Activated naive CD4-positive, alpha-beta T cell treated with anti-CD3 and anti-CD28 coated beads, Interleukin-2, amount 10 ng/mL, durations not matched to agents 7 days and 5 days (primary cell): ENCODE measurements at regions not wholly inside any gene's neighbourhood (a gene's known extent, or its start where the extent isn't known, plus 50 kb on each side); places are given as distances from the start of the nearest gene placed in this dataset.

Source experiments
- CTCF ChIA-PET: fragments of 350-600 bp; sonication (Branson Sonifier 250); formaldehyde crosslinking; loops from one replicate; lab custom pipeline; 2021; ENCODE audit warnings: antibody characterized with exemption; lab: Charles Lee
- DNase-seq: peaks from one replicate; pipeline ENCODE4 v3.0.0-alpha.2; 2020
- H3K27ac Mint-ChIP-seq: one replicate; pipeline ENCODE4 v1.8.0; 2021; ENCODE audit warnings: mild to moderate bottlenecking, moderate library complexity, mixed read lengths
- H3K27me3 Mint-ChIP-seq: one replicate; pipeline ENCODE4 v1.8.0; 2021; ENCODE audit warnings: mild to moderate bottlenecking, mixed read lengths
- H3K36me3 Mint-ChIP-seq: one replicate; pipeline ENCODE4 v1.8.0; 2021; ENCODE audit warnings: mixed read lengths
- H3K4me1 Mint-ChIP-seq: one replicate; pipeline ENCODE4 v1.8.0; 2021; ENCODE audit warnings: mixed read lengths
- H3K4me3 Mint-ChIP-seq: one replicate; pipeline ENCODE4 v1.8.0; 2021; ENCODE audit warnings: mild to moderate bottlenecking, moderate library complexity, mixed read lengths
- H3K9me3 Mint-ChIP-seq: one replicate; pipeline ENCODE4 v1.8.0; 2021; ENCODE audit warnings: mixed read lengths

DNA sequence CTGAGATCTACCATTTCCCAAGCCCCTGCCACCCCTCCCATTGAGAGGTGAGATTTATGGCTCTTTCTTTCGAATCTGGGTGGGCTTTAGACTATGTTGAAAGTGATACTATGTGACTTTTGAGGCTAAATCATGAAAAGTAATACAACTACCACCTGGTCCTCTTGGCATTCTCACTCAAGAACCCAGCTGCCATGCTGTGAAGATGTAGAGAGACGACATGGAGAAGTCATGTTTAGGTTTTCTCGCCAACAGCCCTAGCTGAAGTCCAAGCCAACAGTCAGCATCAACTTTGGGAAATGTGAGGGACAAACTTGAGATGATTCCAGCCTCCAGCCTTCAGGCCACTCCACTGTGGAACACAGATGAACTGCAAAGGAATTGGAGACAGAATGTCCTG, 108.7 kb downstream of the SCP2D1 start:
- Mint-ChIP-seq H3K4me3 (no peak overlapping the region), H3K9me3 (no peaks in the 10 kb centered on the region), H3K27ac (no peak overlapping the region), H3K36me3 (no peaks in the 10 kb centered on the region), H3K27me3 (no peaks in the 10 kb centered on the region), H3K4me1 (no peaks in the 10 kb centered on the region)
- CTCF ChIA-PET: no interaction called here
- DNase-seq: no peak

GRCh38 chr20:18922898-18923297, 109.3 kb downstream of the SCP2D1 start:
- H3K4me1 Mint-ChIP-seq: no peaks in the 10 kb centered on the region
- no peak overlapping the region for H3K4me3 Mint-ChIP-seq
- no peak for DNase-seq
- no peaks in the 10 kb centered on the region for H3K9me3 Mint-ChIP-seq
- no peak overlapping the region for H3K27ac Mint-ChIP-seq
- CTCF ChIA-PET: no interaction called here
- H3K36me3 Mint-ChIP-seq: no peaks in the 10 kb centered on the region
- H3K27me3 Mint-ChIP-seq: no peaks in the 10 kb centered on the region

- no peaks in the 10 kb centered on the region for H3K4me1 Mint-ChIP-seq
- no peak overlapping the region for H3K27ac Mint-ChIP-seq
- H3K27me3 Mint-ChIP-seq: no peaks in the 10 kb centered on the region
Measured at GRCh38 chr20:18926965-18927364, 113.4 kb downstream of the SCP2D1 start.

GRCh38 chr20:18928626-18929025, 115.0 kb downstream of the SCP2D1 start:
- Mint-ChIP-seq H3K4me1 (no peaks in the 10 kb centered on the region), H3K9me3 (no peaks in the 10 kb centered on the region), H3K27ac (no peak overlapping the region), H3K36me3 (no peaks in the 10 kb centered on the region), H3K4me3 (no peak overlapping the region), H3K27me3 (no peaks in the 10 kb centered on the region)
- CTCF ChIA-PET: no interaction called here
- DNase-seq: no peak

More at GRCh38 chr20:18926965-18927364, 113.4 kb downstream of the SCP2D1 start:
- CTCF ChIA-PET: no interaction called here
- Mint-ChIP-seq H3K4me3 (no peak overlapping the region), H3K36me3 (no peaks in the 10 kb centered on the region), H3K9me3 (no peaks in the 10 kb centered on the region)
- DNase-seq: no peak

DNA sequence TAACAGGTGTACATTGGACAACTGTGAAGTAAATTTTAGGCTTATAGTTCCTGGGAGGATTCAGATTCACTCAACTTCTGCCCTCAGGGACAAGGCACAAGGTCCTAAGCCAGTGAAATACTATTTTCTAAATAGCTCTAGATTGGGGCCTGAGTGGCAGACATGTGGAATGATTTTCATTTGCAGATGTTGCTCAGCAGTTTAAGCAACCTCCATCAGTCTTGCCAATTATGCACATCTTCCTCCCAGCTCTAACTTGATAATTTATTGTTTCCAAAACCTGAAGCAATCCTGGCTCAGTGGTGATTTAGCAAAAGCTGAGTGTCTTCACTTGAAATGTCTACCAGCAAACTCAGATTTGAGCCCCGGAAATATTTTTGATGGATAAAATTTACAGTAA, 116.2 kb downstream of the SCP2D1 start:
- Mint-ChIP-seq H3K36me3 (no peaks in the 10 kb centered on the region), H3K9me3 (no peaks in the 10 kb centered on the region), H3K27me3 (no peaks in the 10 kb centered on the region), H3K4me1 (no peaks in the 10 kb centered on the region), H3K27ac (no peak overlapping the region), H3K4me3 (no peak overlapping the region)
- CTCF ChIA-PET: no interaction called here
- no peak for DNase-seq

- H3K27me3 Mint-ChIP-seq: no peaks in the 10 kb centered on the region
- H3K4me1 Mint-ChIP-seq: no peaks in the 10 kb centered on the region
- H3K36me3 Mint-ChIP-seq: no peaks in the 10 kb centered on the region
- CTCF ChIA-PET: no interaction called here
- no peak for DNase-seq
- H3K9me3 Mint-ChIP-seq: peaks cover 1% of the 10 kb centered on the region
- no peak overlapping the region for H3K4me3 Mint-ChIP-seq
- H3K27ac Mint-ChIP-seq: no peak overlapping the region
Measured at GRCh38 chr20:18943542-18943941, 130.0 kb downstream of the SCP2D1 start.

- Mint-ChIP-seq H3K4me1 (no peaks in the 10 kb centered on the region), H3K9me3 (peaks cover 6% of the 10 kb centered on the region), H3K4me3 (no peak overlapping the region), H3K27ac (no peak overlapping the region), H3K27me3 (no peaks in the 10 kb centered on the region), H3K36me3 (no peaks in the 10 kb centered on the region)
- CTCF ChIA-PET: no interaction called here
- DNase-seq: no peak
Measured at GRCh38 chr20:18956890-18957289, 143.3 kb downstream of the SCP2D1 start.

DNA sequence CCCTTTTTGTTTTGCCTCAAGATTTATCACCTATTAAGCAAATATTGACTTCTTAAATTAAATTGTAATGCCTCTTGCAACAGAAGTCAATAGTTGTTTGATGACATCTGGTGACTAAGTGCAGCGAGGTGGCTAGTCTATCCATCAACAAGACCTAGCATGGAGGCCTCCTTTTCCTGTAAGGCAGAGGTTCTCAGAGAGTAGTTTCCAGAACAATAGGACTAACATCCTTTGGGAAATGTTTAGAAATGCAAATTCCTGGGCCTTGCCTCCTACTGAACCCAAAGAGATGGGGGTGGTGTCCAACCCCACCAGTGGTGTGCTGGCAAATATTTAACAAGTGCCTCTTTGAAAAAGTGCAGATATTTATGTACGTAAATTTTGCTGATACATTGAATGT, 143.7 kb downstream of the SCP2D1 start:
- Mint-ChIP-seq H3K9me3 (peaks cover 6% of the 10 kb centered on the region), H3K4me3 (no peak overlapping the region), H3K27me3 (no peaks in the 10 kb centered on the region), H3K4me1 (no peaks in the 10 kb centered on the region), H3K27ac (no peak overlapping the region), H3K36me3 (no peaks in the 10 kb centered on the region)
- no peak for DNase-seq
- CTCF ChIA-PET: no interaction called here

DNA sequence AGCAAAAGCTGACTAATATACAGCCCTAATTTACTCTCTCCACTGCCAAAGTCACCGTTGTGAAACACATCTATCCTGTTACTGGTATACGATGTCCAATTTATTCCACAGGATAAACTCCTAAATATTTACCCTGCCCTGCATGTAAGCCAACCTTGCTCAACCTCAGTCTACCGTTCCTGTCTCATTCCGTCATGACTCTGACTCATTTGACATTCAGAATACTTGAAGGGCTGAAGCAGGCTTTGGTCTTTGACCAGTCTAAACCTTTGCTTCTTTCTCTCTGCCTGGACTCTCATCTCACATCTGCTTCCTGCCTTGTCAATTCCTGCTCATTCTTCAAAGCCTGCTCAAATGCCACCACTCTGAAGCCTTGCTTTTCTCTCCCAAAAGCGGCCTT, 157.5 kb downstream of the SCP2D1 start:
- CTCF ChIA-PET: no interaction called here
- no peak for DNase-seq
- Mint-ChIP-seq H3K27ac (no peak overlapping the region), H3K4me1 (no peaks in the 10 kb centered on the region), H3K4me3 (no peak overlapping the region), H3K9me3 (no peaks in the 10 kb centered on the region), H3K36me3 (no peaks in the 10 kb centered on the region), H3K27me3 (no peaks in the 10 kb centered on the region)

DNA sequence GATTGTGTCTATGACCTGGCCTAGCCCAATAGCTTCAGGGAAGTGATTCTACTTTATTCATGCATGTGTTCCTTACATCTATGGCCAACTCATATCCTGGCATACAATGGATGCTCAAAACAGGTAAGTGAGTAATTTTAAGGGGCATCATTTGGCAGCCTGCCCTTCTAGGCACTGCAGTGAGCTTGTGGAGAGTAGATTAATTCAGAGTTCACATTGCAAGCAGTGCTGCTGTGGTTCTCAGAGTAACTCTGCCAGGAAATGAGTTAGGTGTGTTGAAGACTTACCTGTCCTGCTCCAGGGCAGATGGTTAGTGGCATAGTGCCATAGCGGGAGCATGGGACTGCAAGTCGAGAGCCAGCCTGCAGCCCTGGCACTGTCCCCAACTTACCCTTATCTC, 158.0 kb downstream of the SCP2D1 start:
- no peaks in the 10 kb centered on the region for H3K9me3 Mint-ChIP-seq
- no peak overlapping the region for H3K4me3 Mint-ChIP-seq
- H3K4me1 Mint-ChIP-seq: no peaks in the 10 kb centered on the region
- CTCF ChIA-PET: no interaction called here
- DNase-seq: no peak
- no peaks in the 10 kb centered on the region for H3K27me3 Mint-ChIP-seq
- H3K36me3 Mint-ChIP-seq: no peaks in the 10 kb centered on the region
- H3K27ac Mint-ChIP-seq: no peak overlapping the region

GRCh38 chr20:18972251-18972876, 158.8 kb downstream of the SCP2D1 start:
- CTCF ChIA-PET: no interaction called here
- no peak overlapping the region for H3K27ac Mint-ChIP-seq
- no peak for DNase-seq
- H3K27me3 Mint-ChIP-seq: no peaks in the 10 kb centered on the region
- no peaks in the 10 kb centered on the region for H3K36me3 Mint-ChIP-seq
- no peaks in the 10 kb centered on the region for H3K4me1 Mint-ChIP-seq
- H3K9me3 Mint-ChIP-seq: no peaks in the 10 kb centered on the region
- H3K4me3 Mint-ChIP-seq: no peak overlapping the region

DNA sequence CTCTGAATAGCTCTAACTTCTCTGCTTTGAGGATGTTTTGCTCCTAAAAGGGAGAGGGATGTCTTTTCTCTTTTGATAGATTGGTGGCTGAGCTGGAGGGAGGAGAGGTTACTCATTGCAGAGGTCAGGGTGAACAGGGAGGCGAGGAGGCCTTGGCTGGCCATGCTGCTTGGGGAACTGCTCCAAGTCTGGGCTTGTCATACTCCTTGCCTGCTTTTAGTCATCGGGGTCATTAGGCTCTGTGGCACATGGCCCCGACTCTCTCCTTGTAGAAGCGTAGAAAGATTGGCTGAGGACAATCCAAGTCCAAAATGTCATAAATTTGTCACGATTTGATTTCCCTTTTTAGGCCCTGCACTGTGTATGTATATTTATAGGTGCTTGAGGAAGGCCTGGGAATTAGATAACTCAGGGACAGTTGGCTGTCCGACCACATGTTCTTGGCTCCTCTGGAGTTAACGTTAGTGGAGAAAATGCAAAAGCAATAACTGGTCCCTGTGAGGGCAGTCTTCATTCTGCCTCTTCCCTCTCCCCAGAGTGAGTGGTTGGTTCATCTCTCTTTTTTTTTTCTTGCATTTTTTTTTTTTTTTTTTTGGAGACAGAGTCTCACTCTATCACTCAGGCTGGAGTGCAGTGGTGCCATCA, 160.1 kb downstream of the SCP2D1 start:
- Mint-ChIP-seq H3K9me3 (no peaks in the 10 kb centered on the region), H3K27ac (no peak overlapping the region), H3K27me3 (no peaks in the 10 kb centered on the region), H3K4me3 (no peak overlapping the region), H3K4me1 (no peaks in the 10 kb centered on the region), H3K36me3 (no peaks in the 10 kb centered on the region)
- CTCF ChIA-PET: no interaction called here
- DNase-seq: no peak

DNA sequence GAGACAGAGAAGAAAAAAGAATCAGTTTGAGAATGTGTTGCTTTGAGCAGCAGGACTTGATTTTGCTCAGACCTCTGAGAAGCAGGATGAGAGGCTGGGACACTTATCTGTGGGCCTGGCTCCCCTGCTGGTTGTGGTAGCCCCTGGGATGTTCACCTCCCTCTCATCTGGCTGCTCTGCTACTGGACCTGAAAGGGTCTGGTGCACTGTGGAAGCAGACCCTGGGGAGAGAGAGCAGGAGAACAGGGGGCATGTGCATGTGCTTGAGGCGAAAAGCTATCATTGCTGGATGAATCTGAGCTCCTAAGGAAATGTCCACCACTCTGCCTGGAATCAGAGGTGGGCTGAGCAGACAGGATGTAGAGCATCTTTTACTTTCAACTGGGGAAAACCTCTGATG, 161.1 kb downstream of the SCP2D1 start:
- H3K4me3 Mint-ChIP-seq: no peak overlapping the region
- CTCF ChIA-PET: no interaction called here
- peaks cover 3% of the 10 kb centered on the region for H3K27me3 Mint-ChIP-seq
- no peak for DNase-seq
- H3K27ac Mint-ChIP-seq: no peak overlapping the region
- H3K4me1 Mint-ChIP-seq: no peaks in the 10 kb centered on the region
- no peaks in the 10 kb centered on the region for H3K9me3 Mint-ChIP-seq
- H3K36me3 Mint-ChIP-seq: no peaks in the 10 kb centered on the region

GRCh38 chr20:18977441-18977840, 163.9 kb downstream of the SCP2D1 start:
- Mint-ChIP-seq H3K27me3 (peaks cover 4% of the 10 kb centered on the region), H3K9me3 (no peaks in the 10 kb centered on the region), H3K4me1 (no peaks in the 10 kb centered on the region), H3K36me3 (no peaks in the 10 kb centered on the region), H3K4me3 (no peak overlapping the region), H3K27ac (no peak overlapping the region)
- CTCF ChIA-PET: no interaction called here
- no peak for DNase-seq

- H3K4me1 Mint-ChIP-seq: no peaks in the 10 kb centered on the region
- no peak overlapping the region for H3K4me3 Mint-ChIP-seq
- no peak overlapping the region for H3K27ac Mint-ChIP-seq
- no peak for DNase-seq
- CTCF ChIA-PET: no interaction called here
- H3K27me3 Mint-ChIP-seq: peaks cover 4% of the 10 kb centered on the region
- H3K36me3 Mint-ChIP-seq: no peaks in the 10 kb centered on the region
- H3K9me3 Mint-ChIP-seq: no peaks in the 10 kb centered on the region
Measured at GRCh38 chr20:18978311-18978710, 164.7 kb downstream of the SCP2D1 start.
